ENCODE measurements at regions not wholly inside any gene's neighbourhood (a gene's known extent, or its start where the extent isn't known, plus 50 kb on each side); places are given as distances from the start of the nearest gene placed in this dataset.

DNA sequence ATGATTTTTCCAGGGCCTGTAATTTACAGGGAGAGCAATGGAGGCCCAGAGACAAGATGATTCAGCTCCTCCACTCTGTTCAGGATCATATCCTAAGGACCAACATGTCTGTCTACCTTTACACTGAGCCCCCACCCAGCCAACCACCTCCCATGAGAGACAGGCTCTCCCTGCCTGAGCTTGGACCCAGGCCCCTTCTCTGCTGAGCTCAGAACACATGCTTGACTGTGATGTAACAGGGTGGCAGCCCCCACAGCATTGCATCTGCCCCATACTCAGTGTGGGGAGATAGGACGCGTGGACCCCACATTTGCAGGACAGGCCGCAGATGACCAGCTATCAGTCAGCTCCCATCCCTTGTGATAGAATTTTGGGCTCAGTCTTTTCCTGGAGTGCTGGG, 313.9 kb downstream of the ADGRD1 start:
- POLR2A ChIA-PET = interaction anchor here (0.5 kb wide), 1 partner anchor 261 kb away, joined by 4 read pairs; no protein-coding TSS in a partner anchor
- in situ Hi-C loops (cut with MboI) (no loop called here), intact Hi-C loops (cut with micrococcal nuclease) (no loop called here)
- Histone ChIP-seq H3K4me2 (ENCODE audit: insufficient read depth, low read length) (peak overlapping the region; percentile 38; the same call in 1 of the 2 replicates), H3K9me3 (replicated peaks; ENCODE audit: control insufficient read depth, insufficient read depth, low read depth, low read length) (no peaks in the 10 kb centered on the region), H3K9me1 (ENCODE audit: control insufficient read depth, insufficient read depth, low read length) (no peaks in the 10 kb centered on the region), H3K9ac (ENCODE audit: insufficient read depth in 1 of 2, low read depth in 2 of 2, low read length in 2 of 2) (no peak overlapping the region), H3K4me3 (no peak overlapping the region), H3K79me2 (ENCODE audit: control insufficient read depth, insufficient read depth, low read length) (no peaks in the 10 kb centered on the region), H3K4me1 (replicated peaks in 1 of 2; ENCODE audit: control insufficient read depth in 2 of 2, insufficient read depth in 2 of 2, low read length in 2 of 2) (peaks cover 8 to 29% of the 10 kb centered on the region in 2 experiments; a peak in 4 of 5 replicates), H4K20me1 (replicated peaks; ENCODE audit: control insufficient read depth, insufficient read depth, low read length) (no peaks in the 10 kb centered on the region), H3K27ac (ENCODE audit: extremely low read depth, low read depth, low read length) (peak overlapping the region; percentile 48; the same call in 1 of the 3 replicates), H3K36me3 (ENCODE audit: control insufficient read depth, insufficient read depth, low read length) (no peaks in the 10 kb centered on the region), H3K27me3 (ENCODE audit: control insufficient read depth in 2 of 2, insufficient read depth in 2 of 2, low read length in 2 of 2) (no peaks in the 10 kb centered on the region), H2AFZ (ENCODE audit: low read depth, low read length) (peak overlapping the region; percentile 92)
- no TSS peak for BruUV-seq (replicated peaks)
- no peak for FAIRE-seq
- CTCF ChIA-PET (ENCODE audit: low intra/inter-chr PET ratio) = no interaction called here
- TF ChIP-seq ZNF408 (CRISPR knock-in tag; IDR thresholded peaks at IDR 0.05; ENCODE audit: low read depth) (no peak), MAFK (IDR thresholded peaks at IDR 0.05; ENCODE audit: low read length) (no peak), FOXA3 (CRISPR knock-in tag; conservative IDR thresholded peaks at IDR 0.05 in 1 of 2, IDR thresholded peaks at IDR 0.05 in 1 of 2) (no peak), ZNF589 (CRISPR knock-in tag; IDR thresholded peaks at IDR 0.05; ENCODE audit: low read depth) (no peak), RUNX1 (IDR thresholded peaks at IDR 0.05; ENCODE audit: low read depth) (no peak)
- TF ChIP-seq, protein P1, sequence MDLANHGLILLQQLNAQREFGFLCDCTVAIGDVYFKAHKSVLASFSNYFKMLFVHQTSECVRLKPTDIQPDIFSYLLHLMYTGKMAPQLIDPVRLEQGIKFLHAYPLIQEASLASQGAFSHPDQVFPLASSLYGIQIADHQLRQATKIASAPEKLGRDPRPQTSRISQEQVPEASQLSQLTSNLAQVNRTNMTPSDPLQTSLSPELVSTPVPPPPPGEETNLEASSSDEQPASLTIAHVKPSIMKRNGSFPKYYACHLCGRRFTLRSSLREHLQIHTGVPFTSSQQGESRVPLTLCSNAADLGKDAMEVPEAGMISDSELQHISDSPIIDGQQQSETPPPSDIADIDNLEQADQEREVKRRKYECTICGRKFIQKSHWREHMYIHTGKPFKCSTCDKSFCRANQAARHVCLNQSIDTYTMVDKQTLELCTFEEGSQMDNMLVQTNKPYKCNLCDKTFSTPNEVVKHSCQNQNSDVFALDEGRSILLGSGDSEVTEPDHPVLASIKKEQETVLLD (IDR thresholded peaks at IDR 0.05) = no peak
- TF ChIP-seq, protein P2, sequence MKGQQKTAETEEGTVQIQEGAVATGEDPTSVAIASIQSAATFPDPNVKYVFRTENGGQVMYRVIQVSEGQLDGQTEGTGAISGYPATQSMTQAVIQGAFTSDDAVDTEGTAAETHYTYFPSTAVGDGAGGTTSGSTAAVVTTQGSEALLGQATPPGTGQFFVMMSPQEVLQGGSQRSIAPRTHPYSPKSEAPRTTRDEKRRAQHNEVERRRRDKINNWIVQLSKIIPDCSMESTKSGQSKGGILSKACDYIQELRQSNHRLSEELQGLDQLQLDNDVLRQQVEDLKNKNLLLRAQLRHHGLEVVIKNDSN (CRISPR knock-in tag; IDR thresholded peaks at IDR 0.05) = 0 out of 2 replicates have a peak, but pooled peaks have one; percentile 9
- TF ChIP-seq, protein P3, sequence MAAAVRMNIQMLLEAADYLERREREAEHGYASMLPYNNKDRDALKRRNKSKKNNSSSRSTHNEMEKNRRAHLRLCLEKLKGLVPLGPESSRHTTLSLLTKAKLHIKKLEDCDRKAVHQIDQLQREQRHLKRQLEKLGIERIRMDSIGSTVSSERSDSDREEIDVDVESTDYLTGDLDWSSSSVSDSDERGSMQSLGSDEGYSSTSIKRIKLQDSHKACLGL (CRISPR knock-in tag; IDR thresholded peaks at IDR 0.05; ENCODE audit: borderline replicate concordance, poor library complexity, severe bottlenecking) = no peak
- no peak for DNase-seq (ENCODE audit: extremely low read depth in 1 of 4, low spot score in 3 of 4)
- WGBS (ENCODE audit: insufficient coverage, low coverage, missing lambda C conversion rate) = 64% methylated on average over 3 of the region's 3 CpGs
- no peak for ATAC-seq
